Activated naive CD4-positive, alpha-beta T cell treated with anti-CD3 and anti-CD28 coated beads, Interleukin-2, amount 10 ng/mL, durations not matched to agents 7 days and 5 days (primary cell): ENCODE measurements at regions not wholly inside any gene's neighbourhood (a gene's known extent, or its start where the extent isn't known, plus 50 kb on each side); places are given as distances from the start of the nearest gene placed in this dataset.

Experiments
- CTCF ChIA-PET: fragments of 350-600 bp; sonication (Branson Sonifier 250); formaldehyde crosslinking; loops from one replicate; lab custom pipeline; 2021; ENCODE audit warnings: antibody characterized with exemption; lab: Charles Lee
- DNase-seq: peaks from one replicate; pipeline ENCODE4 v3.0.0-alpha.2; 2020
- H3K27ac Mint-ChIP-seq: one replicate; pipeline ENCODE4 v1.8.0; 2021; ENCODE audit warnings: mild to moderate bottlenecking, moderate library complexity, mixed read lengths
- H3K27me3 Mint-ChIP-seq: one replicate; pipeline ENCODE4 v1.8.0; 2021; ENCODE audit warnings: mild to moderate bottlenecking, mixed read lengths
- H3K36me3 Mint-ChIP-seq: one replicate; pipeline ENCODE4 v1.8.0; 2021; ENCODE audit warnings: mixed read lengths
- H3K4me1 Mint-ChIP-seq: one replicate; pipeline ENCODE4 v1.8.0; 2021; ENCODE audit warnings: mixed read lengths
- H3K4me3 Mint-ChIP-seq: one replicate; pipeline ENCODE4 v1.8.0; 2021; ENCODE audit warnings: mild to moderate bottlenecking, moderate library complexity, mixed read lengths
- H3K9me3 Mint-ChIP-seq: one replicate; pipeline ENCODE4 v1.8.0; 2021; ENCODE audit warnings: mixed read lengths

- H3K27me3 Mint-ChIP-seq, result no peaks in the 10 kb centered on the region
- peaks cover 6% of the 10 kb centered on the region for H3K9me3 Mint-ChIP-seq
- no peaks in the 10 kb centered on the region for H3K4me1 Mint-ChIP-seq
- no peak for DNase-seq
- no peaks in the 10 kb centered on the region for H3K36me3 Mint-ChIP-seq
- CTCF ChIA-PET, result no interaction called here
- no peak overlapping the region for H3K27ac Mint-ChIP-seq
- no peak overlapping the region for H3K4me3 Mint-ChIP-seq
These were observed 771.5 kb upstream of the ADGRL2 start for GRCh38 chr1:81029266-81029665.

GRCh38 chr1:81023187-81023724 is 777.5 kb upstream of the ADGRL2 start:
- no peaks in the 10 kb centered on the region for H3K27me3 Mint-ChIP-seq
- no peak overlapping the region for H3K27ac Mint-ChIP-seq
- no peak for DNase-seq
- peaks cover 5% of the 10 kb centered on the region for H3K9me3 Mint-ChIP-seq
- H3K36me3 Mint-ChIP-seq, result no peaks in the 10 kb centered on the region
- H3K4me3 Mint-ChIP-seq, result no peak overlapping the region
- no peaks in the 10 kb centered on the region for H3K4me1 Mint-ChIP-seq
- CTCF ChIA-PET, result no interaction called here

GRCh38 chr1:81021134-81021533 is 779.6 kb upstream of the ADGRL2 start:
- DNase-seq, result no peak
- no peak overlapping the region for H3K27ac Mint-ChIP-seq
- H3K4me1 Mint-ChIP-seq, result no peaks in the 10 kb centered on the region
- CTCF ChIA-PET, result no interaction called here
- H3K4me3 Mint-ChIP-seq, result no peak overlapping the region
- no peaks in the 10 kb centered on the region for H3K36me3 Mint-ChIP-seq
- no peaks in the 10 kb centered on the region for H3K27me3 Mint-ChIP-seq
- H3K9me3 Mint-ChIP-seq, result peaks cover 5% of the 10 kb centered on the region

- peaks cover 3% of the 10 kb centered on the region for H3K9me3 Mint-ChIP-seq
- CTCF ChIA-PET, result no interaction called here
- no peak overlapping the region for H3K27ac Mint-ChIP-seq
- H3K4me3 Mint-ChIP-seq, result no peak overlapping the region
- no peak for DNase-seq
- H3K36me3 Mint-ChIP-seq, result no peaks in the 10 kb centered on the region
- no peaks in the 10 kb centered on the region for H3K27me3 Mint-ChIP-seq
- H3K4me1 Mint-ChIP-seq, result no peaks in the 10 kb centered on the region
These were observed 780.2 kb upstream of the ADGRL2 start for GRCh38 chr1:81020506-81020905.

- no peaks in the 10 kb centered on the region for H3K36me3 Mint-ChIP-seq
- no peaks in the 10 kb centered on the region for H3K9me3 Mint-ChIP-seq
- no peak overlapping the region for H3K4me3 Mint-ChIP-seq
- H3K27me3 Mint-ChIP-seq, result no peaks in the 10 kb centered on the region
- DNase-seq, result no peak
- no peak overlapping the region for H3K27ac Mint-ChIP-seq
- no peaks in the 10 kb centered on the region for H3K4me1 Mint-ChIP-seq
- CTCF ChIA-PET, result no interaction called here
These were observed 790.6 kb upstream of the ADGRL2 start for GRCh38 chr1:81010126-81010525.

- Mint-ChIP-seq H3K36me3 (no peaks in the 10 kb centered on the region), H3K4me1 (no peaks in the 10 kb centered on the region), H3K4me3 (no peak overlapping the region), H3K27ac (no peak overlapping the region), H3K9me3 (no peaks in the 10 kb centered on the region), H3K27me3 (no peaks in the 10 kb centered on the region)
- CTCF ChIA-PET, result no interaction called here
- no peak for DNase-seq
These were observed 792.4 kb upstream of the ADGRL2 start for GRCh38 chr1:81008293-81008692.

GRCh38 chr1:81007024-81007423 is 793.7 kb upstream of the ADGRL2 start:
- CTCF ChIA-PET, result no interaction called here
- Mint-ChIP-seq H3K27me3 (no peaks in the 10 kb centered on the region), H3K4me1 (no peaks in the 10 kb centered on the region), H3K9me3 (no peaks in the 10 kb centered on the region), H3K4me3 (no peak overlapping the region), H3K27ac (no peak overlapping the region), H3K36me3 (no peaks in the 10 kb centered on the region)
- DNase-seq, result no peak

- H3K4me3 Mint-ChIP-seq, result no peak overlapping the region
- CTCF ChIA-PET, result no interaction called here
- no peaks in the 10 kb centered on the region for H3K9me3 Mint-ChIP-seq
- H3K27ac Mint-ChIP-seq, result no peak overlapping the region
- DNase-seq, result no peak
- H3K4me1 Mint-ChIP-seq, result no peaks in the 10 kb centered on the region
- no peaks in the 10 kb centered on the region for H3K27me3 Mint-ChIP-seq
- H3K36me3 Mint-ChIP-seq, result no peaks in the 10 kb centered on the region
These were observed 794.2 kb upstream of the ADGRL2 start for GRCh38 chr1:81006502-81006901.

GRCh38 chr1:81004011-81004410 is 796.7 kb upstream of the ADGRL2 start:
- Mint-ChIP-seq H3K27me3 (no peaks in the 10 kb centered on the region), H3K27ac (no peak overlapping the region), H3K4me1 (no peaks in the 10 kb centered on the region), H3K36me3 (no peaks in the 10 kb centered on the region), H3K9me3 (no peaks in the 10 kb centered on the region), H3K4me3 (no peak overlapping the region)
- CTCF ChIA-PET, result no interaction called here
- DNase-seq, result no peak

GRCh38 chr1:80994934-80995333 is 805.8 kb upstream of the ADGRL2 start:
- no peak overlapping the region for H3K4me3 Mint-ChIP-seq

GRCh38 chr1:80994038-80994437 is 806.7 kb upstream of the ADGRL2 start:
- no peak overlapping the region for H3K27ac Mint-ChIP-seq
- CTCF ChIA-PET, result no interaction called here
- H3K9me3 Mint-ChIP-seq, result no peaks in the 10 kb centered on the region
- H3K4me1 Mint-ChIP-seq, result no peaks in the 10 kb centered on the region
- no peak for DNase-seq
- H3K4me3 Mint-ChIP-seq, result no peak overlapping the region
- H3K36me3 Mint-ChIP-seq, result no peaks in the 10 kb centered on the region
- no peaks in the 10 kb centered on the region for H3K27me3 Mint-ChIP-seq

More at GRCh38 chr1:80994934-80995333, 805.8 kb upstream of the ADGRL2 start:
- CTCF ChIA-PET, result no interaction called here
- Mint-ChIP-seq H3K4me1 (no peaks in the 10 kb centered on the region), H3K36me3 (no peaks in the 10 kb centered on the region), H3K27me3 (no peaks in the 10 kb centered on the region), H3K9me3 (no peaks in the 10 kb centered on the region), H3K27ac (no peak overlapping the region)
- no peak for DNase-seq

GRCh38 chr1:80993154-80993980 is 807.4 kb upstream of the ADGRL2 start:
- no peak overlapping the region for H3K27ac Mint-ChIP-seq
- H3K9me3 Mint-ChIP-seq, result no peaks in the 10 kb centered on the region
- DNase-seq, result no peak
- H3K27me3 Mint-ChIP-seq, result no peaks in the 10 kb centered on the region
- CTCF ChIA-PET, result no interaction called here
- no peaks in the 10 kb centered on the region for H3K4me1 Mint-ChIP-seq
- no peak overlapping the region for H3K4me3 Mint-ChIP-seq
- H3K36me3 Mint-ChIP-seq, result no peaks in the 10 kb centered on the region

- Mint-ChIP-seq H3K27ac (no peak overlapping the region), H3K9me3 (no peaks in the 10 kb centered on the region), H3K36me3 (no peaks in the 10 kb centered on the region), H3K4me3 (no peak overlapping the region), H3K27me3 (no peaks in the 10 kb centered on the region), H3K4me1 (no peaks in the 10 kb centered on the region)
- no peak for DNase-seq
- CTCF ChIA-PET, result no interaction called here
These were observed 811.3 kb upstream of the ADGRL2 start for GRCh38 chr1:80989455-80989854.

GRCh38 chr1:80988926-80989325 is 811.8 kb upstream of the ADGRL2 start:
- Mint-ChIP-seq H3K4me3 (no peak overlapping the region), H3K9me3 (no peaks in the 10 kb centered on the region), H3K4me1 (no peaks in the 10 kb centered on the region), H3K36me3 (no peaks in the 10 kb centered on the region), H3K27me3 (no peaks in the 10 kb centered on the region), H3K27ac (no peak overlapping the region)
- CTCF ChIA-PET, result no interaction called here
- DNase-seq, result no peak

GRCh38 chr1:80987824-80988223 is 812.9 kb upstream of the ADGRL2 start:
- Mint-ChIP-seq H3K27me3 (no peaks in the 10 kb centered on the region), H3K27ac (no peak overlapping the region), H3K9me3 (no peaks in the 10 kb centered on the region), H3K36me3 (no peaks in the 10 kb centered on the region), H3K4me3 (no peak overlapping the region), H3K4me1 (no peaks in the 10 kb centered on the region)
- CTCF ChIA-PET, result no interaction called here
- DNase-seq, result no peak
